B cell (primary cell): ENCODE measurements at regions not wholly inside any gene's neighbourhood (a gene's known extent, or its start where the extent isn't known, plus 50 kb on each side); places are given as distances from the start of the nearest gene placed in this dataset.

Source experiments
- EZH2 ChIP-seq: IDR thresholded peaks from 2 replicates; pipeline ENCODE4 v1.6.1; 2012; ENCODE audit warnings: borderline replicate concordance, low read depth, mild to moderate bottlenecking, moderate library complexity, low read length; ENCODE audit not compliant: insufficient read depth, poor library complexity, severe bottlenecking
- TF ChIP-seq, protein P1 (sequence below): fragments of 200-600 bp; IDR thresholded peaks from one replicate; pipeline ENCODE4 v1.8.0; 2022; ENCODE audit warnings: antibody characterized with exemption, mild to moderate bottlenecking

DNA sequence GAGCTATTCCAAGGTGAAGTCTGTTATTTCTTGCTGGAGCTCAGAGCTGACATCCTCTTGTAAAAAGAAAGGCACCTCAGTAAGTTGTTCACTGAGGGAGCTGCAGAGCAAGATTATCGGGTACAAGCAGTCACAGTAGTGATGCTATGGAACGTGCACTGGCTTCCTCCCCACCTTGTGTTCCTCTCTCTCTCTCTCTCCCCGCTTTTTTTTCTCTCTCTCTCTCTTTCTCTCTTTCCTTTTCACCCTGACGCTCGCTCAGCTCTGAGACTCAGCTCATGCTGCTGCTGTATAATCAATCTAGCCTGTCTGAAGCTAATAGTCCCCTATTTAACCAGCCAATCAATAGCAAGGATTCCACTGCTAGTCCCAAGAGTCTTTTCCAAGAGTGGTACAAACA, 587.6 kb upstream of the CDH18 start:
- TF ChIP-seq, protein P1, sequence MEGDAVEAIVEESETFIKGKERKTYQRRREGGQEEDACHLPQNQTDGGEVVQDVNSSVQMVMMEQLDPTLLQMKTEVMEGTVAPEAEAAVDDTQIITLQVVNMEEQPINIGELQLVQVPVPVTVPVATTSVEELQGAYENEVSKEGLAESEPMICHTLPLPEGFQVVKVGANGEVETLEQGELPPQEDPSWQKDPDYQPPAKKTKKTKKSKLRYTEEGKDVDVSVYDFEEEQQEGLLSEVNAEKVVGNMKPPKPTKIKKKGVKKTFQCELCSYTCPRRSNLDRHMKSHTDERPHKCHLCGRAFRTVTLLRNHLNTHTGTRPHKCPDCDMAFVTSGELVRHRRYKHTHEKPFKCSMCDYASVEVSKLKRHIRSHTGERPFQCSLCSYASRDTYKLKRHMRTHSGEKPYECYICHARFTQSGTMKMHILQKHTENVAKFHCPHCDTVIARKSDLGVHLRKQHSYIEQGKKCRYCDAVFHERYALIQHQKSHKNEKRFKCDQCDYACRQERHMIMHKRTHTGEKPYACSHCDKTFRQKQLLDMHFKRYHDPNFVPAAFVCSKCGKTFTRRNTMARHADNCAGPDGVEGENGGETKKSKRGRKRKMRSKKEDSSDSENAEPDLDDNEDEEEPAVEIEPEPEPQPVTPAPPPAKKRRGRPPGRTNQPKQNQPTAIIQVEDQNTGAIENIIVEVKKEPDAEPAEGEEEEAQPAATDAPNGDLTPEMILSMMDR: no peak
- no peak for TF ChIP-seq EZH2
